ENCODE measurements at regions not wholly inside any gene's neighbourhood (a gene's known extent, or its start where the extent isn't known, plus 50 kb on each side); places are given as distances from the start of the nearest gene placed in this dataset.

DNA sequence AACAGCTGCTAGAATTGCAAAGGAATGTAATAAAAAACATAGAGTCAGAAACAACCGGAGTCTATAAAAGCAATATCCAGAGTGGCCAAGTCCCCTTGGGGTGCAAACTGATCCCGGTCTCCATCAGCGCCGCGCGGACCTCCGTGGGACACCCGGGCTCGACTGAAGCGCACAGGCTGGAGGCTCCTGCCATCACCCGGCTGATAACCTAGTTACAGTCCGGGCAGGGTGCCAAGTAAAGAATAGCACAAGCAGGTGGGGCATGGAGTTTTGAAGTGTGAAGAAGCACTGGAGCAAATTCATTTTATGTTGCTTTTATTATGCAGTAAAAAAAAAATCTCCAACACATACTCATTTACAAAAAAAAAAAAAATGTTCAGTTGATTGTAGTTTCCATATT lies 205.1 kb upstream of the GMDS start:
- TF ChIP-seq, protein P1, sequence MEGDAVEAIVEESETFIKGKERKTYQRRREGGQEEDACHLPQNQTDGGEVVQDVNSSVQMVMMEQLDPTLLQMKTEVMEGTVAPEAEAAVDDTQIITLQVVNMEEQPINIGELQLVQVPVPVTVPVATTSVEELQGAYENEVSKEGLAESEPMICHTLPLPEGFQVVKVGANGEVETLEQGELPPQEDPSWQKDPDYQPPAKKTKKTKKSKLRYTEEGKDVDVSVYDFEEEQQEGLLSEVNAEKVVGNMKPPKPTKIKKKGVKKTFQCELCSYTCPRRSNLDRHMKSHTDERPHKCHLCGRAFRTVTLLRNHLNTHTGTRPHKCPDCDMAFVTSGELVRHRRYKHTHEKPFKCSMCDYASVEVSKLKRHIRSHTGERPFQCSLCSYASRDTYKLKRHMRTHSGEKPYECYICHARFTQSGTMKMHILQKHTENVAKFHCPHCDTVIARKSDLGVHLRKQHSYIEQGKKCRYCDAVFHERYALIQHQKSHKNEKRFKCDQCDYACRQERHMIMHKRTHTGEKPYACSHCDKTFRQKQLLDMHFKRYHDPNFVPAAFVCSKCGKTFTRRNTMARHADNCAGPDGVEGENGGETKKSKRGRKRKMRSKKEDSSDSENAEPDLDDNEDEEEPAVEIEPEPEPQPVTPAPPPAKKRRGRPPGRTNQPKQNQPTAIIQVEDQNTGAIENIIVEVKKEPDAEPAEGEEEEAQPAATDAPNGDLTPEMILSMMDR (IDR thresholded peaks at IDR 0.05), result no peak

- TF ChIP-seq, protein P1 (IDR thresholded peaks at IDR 0.05), result no peak
These were observed 204.2 kb upstream of the GMDS start for GRCh38 chr6:2449572-2449940.

GRCh38 chr6:2448826-2449571 lies 203.6 kb upstream of the GMDS start:
- TF ChIP-seq, protein P1 (IDR thresholded peaks at IDR 0.05), result peak; percentile 76

GRCh38 chr6:2447931-2448330 lies 202.5 kb upstream of the GMDS start:
- TF ChIP-seq, protein P1 (IDR thresholded peaks at IDR 0.05), result no peak

GRCh38 chr6:2447318-2447920 lies 202.0 kb upstream of the GMDS start:
- TF ChIP-seq, protein P1 (IDR thresholded peaks at IDR 0.05), result no peak

DNA sequence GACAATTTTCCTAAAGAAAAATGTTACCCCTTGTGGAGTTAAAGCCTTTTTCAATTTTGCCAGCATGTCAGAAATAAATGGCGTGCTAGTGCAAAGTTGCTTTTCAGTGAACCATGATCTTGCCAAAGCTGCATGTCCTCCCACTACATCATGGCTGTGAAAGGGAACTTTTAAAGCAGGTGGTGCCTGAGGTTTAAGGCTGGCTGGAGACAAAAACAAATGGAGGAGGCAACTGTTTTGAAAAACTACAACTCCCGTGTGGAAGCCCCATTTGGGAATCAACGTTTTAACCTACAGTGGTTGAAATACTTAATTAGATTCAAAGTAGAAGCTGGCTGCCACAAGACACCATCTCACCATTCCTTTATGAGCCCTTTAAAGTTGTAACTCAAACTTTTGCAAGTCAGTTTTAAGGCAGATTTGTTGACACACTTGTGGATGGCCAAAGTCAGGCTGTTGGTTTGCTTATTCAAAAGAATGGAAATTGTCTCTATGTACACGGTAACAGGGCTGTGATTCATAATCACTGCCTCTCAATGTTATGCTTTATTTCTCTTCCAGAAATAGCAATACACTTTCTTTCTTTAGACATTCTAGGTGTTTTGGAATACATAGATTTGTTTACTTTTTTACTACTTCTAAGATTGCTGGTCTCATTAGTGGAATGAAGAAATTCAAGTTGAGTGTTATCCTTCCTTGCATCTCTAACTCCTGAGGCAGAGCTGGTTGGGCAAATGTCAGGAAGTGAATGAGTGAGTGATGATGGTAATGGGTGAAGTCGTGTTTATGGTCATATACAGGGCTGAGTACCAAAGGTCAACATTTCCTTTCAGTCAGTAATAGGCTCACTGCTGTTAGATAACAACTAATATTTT lies 196.4 kb upstream of the GMDS start:
- TF ChIP-seq, protein P1 (IDR thresholded peaks at IDR 0.05), result no peak

- TF ChIP-seq, protein P1 (IDR thresholded peaks at IDR 0.05), result no peak
These were observed 195.1 kb upstream of the GMDS start for GRCh38 chr6:2440516-2440915.

Data from LNCAP (cell line).